ENCODE measurements at regions not wholly inside any gene's neighbourhood (a gene's known extent, or its start where the extent isn't known, plus 50 kb on each side); places are given as distances from the start of the nearest gene placed in this dataset.

DNA sequence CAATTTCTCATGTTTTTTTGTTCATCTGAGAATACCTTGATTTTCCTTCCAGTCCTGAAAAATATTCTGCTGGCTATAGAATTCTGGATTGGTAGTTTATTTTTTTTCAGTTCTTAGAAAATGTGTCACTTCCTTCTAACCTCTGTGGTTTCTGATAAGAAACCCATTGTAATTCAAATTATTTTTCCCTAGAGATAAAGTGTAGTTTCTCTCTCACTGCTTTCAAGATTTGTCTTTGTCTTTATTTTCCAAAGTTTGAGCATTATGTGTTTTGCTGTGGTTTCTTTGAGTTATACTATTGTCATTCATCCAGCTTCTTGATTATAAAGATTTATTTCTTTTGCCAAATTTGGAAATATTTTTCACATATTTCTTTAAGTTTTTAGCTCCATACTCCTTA, 324.0 kb upstream of the SPRY2 start:
- no peak for DNase-seq

DNA sequence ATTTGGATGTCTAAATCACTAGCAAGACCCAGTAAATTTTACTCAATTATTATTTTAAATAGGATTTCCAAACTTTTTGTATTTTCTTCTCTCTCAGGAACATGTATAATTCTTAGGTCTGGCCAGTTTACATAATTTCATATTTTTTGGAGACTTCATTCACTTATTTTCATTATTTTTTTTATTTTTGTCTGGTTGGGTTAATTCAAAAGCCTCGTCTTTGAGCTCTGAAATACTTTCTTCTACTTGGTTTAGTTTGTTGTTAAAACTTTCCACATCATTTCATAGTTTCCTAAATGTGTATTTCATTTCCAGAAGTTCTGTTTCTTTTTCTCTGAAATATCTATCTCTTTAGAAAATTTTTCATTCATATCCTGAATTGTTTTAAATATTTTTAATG, 322.9 kb upstream of the SPRY2 start:
- no peak for DNase-seq

More for the DNA sequence above, 324.0 kb upstream of the SPRY2 start:
- intact Hi-C loops (cut with DNase I): no loop called here

DNA sequence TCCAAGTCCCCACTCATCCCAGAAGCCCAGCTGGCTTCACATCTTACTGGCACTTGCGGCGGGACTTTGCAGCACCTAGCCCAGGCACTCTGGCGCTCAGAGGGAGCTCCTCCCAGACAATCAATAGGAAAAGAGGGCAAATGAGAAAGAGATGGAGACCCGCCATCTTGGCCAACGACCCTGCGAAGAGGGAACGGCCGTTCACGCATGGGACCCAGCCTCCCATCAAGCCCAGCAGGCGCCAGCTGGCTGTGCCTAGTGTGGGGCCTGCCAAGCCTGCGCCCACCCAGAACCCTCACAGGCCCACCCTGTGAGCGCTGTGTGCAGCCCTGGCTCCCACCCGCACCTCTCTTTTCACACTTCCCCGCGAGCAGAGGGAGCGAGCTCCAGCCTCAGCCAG, 317.8 kb upstream of the SPRY2 start:
- intact Hi-C loops (cut with DNase I): no loop called here
- no peak for DNase-seq

More for the DNA sequence above, 322.9 kb upstream of the SPRY2 start:
- intact Hi-C loops (cut with DNase I): no loop called here

DNA sequence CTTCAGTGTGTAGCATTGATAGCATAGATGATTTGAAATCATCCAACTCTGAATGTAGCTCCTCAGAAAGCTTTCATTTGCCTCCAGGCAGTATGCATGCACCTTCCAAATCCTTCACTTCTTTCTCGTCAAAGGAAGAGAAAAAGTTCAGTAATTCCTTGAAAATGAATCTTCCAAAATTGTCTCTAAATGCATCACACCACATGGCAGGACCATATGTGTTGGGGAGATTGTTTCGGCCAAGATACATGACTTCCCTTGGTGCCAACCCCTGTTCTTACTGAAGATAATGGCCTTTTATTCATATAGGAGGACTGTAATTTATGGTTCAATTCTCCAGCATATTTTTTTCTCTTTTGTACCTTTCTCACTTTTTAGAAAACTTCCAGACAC, 315.6 kb upstream of the SPRY2 start:
- DNase-seq: no peak
- intact Hi-C loops (cut with DNase I): no loop called here

DNA sequence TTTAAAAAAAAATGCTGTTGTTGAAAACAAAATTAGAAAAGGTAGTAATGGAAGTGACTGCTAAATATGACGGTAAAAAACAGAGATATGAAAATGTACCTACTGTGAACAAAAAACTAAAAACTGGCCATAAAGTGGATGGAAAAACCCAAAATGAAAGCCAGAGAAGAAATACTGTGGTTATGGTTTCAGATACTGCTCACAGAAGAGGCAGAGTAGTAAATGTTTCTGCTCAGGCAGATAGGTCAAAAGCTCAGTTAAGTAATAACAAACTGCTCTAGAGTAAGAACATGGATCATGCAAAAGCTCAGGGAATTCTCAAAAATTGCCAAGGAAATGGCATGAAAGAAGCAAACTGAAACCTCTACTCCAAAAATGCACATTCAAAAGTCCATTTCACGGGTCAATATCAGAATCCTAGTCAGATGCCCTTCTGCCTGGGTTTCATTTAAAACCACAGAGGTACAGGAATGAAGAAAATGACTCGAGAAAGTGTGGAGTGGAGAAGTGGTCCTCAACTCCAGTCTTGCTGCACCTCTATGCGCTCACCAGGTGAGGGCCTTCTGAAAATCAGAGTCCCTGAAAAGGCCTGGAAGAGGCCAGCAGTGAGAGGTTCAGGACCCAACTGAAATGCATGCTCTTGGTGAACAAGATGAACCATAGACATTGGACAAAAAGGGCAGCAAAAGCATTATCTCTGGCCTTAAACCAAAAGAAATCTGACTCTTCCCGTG, 315.0 kb upstream of the SPRY2 start:
- no peak for DNase-seq
- intact Hi-C loops (cut with DNase I): no loop called here

DNA sequence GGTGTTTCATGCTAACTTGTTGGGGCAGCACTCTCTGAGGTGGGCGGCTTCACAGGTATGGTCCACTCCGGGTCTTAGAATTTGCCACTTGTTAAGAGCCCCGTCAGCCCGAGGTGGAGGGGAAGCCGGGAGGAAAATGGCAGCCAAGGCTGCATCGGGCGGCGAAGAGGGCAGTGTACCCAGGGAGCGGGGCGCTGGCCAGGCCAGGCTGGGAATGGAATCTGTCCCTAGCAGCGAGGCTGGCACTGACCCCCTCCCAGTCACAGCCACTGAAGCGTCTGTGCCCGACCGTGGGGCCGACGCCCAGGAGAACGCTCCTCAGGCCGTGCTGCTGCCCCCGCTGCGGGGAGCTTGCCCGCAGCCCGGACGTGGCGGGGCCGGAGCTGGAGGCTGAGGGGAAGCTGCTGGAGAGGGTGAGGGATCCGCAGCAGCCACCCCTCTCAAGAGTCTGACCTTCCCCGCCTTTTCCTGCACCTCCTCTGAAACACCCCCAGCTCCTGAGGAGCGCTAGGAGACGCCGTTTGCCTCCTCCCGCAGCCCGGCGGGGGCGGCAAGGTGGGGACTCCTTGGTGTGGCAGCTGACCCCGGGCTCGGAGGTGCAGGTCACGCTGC, 313.8 kb upstream of the SPRY2 start:
- intact Hi-C loops (cut with DNase I): no loop called here

DNA sequence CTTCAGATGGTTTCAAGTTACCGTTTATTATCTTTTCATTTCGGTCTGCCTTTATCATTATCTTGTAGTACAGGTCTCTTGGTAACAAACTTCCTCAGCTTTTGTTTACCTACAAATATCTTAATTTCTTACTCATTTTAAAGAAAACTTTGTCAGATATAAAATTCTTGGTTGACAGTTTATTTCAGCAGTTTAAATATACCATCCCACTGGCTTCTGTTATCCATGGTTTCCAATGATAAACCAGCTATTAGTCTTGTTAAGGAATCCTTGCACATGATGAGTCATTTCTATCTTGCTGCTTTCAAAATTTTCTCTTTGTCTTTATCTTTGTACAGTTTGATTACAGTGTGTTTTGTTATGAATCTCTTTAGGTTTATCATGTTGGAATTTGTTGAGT, 308.3 kb upstream of the SPRY2 start:
- intact Hi-C loops (cut with DNase I): no loop called here
- no peak for DNase-seq

More for the DNA sequence above, 313.8 kb upstream of the SPRY2 start:
- peak in 2 of 10 donors; percentile 72 to 77 for DNase-seq

DNA sequence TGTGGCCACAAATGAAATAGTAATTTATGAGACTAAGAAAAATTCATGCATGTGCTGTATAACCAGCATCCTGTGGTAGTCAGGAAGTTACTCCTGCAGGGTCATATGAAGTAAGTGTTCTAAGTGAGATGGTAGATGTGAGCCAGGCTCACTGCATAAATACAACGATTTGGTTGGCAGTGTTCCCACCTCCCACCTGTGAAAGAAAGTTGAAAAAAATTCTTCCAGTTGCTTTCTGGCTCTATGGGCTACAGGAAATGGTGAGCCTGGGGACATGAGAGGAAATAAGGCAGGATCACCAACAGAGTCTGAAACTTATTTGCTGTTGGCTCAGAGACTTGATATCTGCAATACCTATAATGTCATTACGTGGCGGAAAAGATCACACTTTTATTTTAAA, 301.7 kb upstream of the SPRY2 start:
- DNase-seq: no peak
- intact Hi-C loops (cut with DNase I): no loop called here

DNA sequence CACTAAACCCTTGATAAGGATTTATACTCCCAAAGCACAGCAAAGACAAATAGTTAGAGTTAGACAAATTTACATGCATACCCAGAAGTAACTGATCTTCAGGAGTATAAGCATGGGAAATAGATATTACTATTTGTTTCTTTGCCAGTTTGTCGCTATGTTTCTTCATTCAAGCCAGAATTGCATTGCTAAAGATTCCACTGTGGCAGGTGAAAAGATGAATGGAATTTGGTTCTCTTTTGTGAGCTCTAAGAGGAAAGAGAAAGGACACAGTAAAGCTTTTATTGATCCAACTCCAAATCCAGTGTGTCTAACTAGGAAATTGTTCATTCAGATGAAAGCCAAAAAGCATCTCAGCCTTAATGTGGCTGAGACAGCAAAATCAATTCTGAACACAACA, 292.3 kb upstream of the SPRY2 start:
- DNase-seq: no peak
- intact Hi-C loops (cut with DNase I): no loop called here

DNA sequence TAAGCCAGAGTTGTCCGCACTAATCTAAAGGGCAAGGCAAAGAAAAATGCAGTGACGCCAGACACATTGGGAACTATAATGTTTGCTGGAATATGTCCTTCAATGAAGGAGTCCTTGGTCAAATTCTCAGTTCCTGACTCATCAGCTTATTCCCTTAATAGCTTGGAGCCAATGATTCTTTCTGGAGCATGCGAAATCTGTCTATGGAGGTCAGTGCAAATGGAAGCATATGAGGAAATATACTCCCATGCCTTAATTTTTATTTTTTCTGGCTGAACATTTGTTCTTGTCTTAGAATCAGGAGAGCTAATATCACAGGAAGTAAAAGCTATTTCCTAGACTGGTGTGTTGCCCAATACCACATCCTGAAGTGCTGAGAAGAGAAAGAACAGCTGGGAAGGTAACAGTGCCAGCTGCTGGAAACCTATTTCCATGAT, 289.8 kb upstream of the SPRY2 start:
- no peak for DNase-seq
- intact Hi-C loops (cut with DNase I): no loop called here

DNA sequence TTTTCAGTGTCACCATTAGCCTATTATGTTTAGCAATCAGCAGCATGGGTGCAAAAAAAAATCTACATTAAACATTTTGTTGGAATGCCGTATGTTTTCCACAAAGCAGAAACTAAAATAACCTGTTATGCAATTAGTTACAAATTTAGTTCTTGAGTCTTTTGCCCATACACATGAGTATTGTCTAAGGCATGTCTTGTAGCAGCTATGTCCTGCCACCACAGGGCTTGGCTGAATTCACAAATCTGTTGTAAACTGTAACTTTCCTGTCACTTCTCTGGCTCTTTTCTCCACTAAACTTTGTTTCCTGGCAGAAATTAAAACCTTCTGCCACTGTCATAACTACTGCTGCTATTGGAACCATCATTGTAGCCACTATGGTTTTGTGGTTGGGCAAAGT, 277.9 kb upstream of the SPRY2 start:
- intact Hi-C loops (cut with DNase I): no loop called here
- peak in 2 of 10 donors; percentile 24 to 54 for DNase-seq

DNA sequence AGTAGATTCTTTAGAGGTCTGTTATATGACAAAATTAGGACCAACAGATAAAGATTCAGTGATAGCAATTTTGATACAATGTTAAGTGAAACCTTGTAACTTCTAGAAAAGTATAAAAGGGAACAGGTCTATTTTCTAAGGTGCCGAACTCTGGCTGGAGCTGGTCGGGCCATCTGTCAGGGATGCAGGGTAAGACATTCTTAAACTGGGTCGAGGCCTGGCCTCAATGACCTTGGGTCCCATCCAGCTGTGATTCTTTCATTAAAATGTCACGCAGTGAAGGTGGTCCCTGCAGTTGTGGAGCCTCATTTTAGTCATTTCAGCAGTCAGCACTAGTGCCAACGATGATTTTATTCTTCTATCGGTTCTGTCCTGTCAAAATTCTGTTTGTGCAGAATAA, 271.9 kb upstream of the SPRY2 start:
- intact Hi-C loops (cut with DNase I): no loop called here
- DNase-seq: peak in 1 of 10 donors; percentile 52

DNA sequence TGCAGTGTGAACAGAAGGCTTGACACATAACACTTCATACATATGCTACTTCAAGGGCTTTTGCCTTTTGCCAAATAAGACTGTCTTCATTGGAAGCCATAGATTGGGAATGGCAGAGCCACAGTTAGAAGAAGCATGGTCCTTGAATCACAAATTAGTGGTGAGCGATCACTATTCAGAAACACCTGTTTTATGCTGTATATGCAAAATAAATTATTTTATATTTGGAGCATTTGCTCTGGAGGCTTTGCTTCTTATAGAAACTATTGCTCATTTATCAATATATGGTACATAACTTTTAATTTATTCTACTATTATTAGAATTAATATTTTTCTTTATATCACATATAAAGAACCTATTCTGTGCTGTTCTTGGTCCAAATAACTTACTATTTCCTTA, 270.4 kb upstream of the SPRY2 start:
- intact Hi-C loops (cut with DNase I): no loop called here
- no peak for DNase-seq

DNA sequence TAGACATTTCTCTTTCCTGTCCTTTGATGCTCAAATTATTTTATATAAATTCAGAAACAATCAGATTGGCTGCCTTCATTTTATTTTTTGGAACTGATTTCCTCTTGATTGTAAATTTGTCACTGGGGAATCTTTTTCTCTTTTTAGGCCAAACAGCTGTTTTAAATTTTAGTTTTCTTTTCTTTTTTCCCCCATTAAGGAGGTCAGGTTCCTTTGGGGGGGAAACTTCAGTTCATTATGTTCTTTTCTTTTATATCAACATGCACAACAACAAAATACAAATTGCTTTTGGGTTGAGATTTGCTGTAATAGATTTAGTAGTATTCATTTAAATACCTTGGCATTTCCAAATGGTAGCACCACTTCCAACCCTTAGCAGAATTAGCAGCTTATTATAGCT, 264.8 kb upstream of the SPRY2 start:
- DNase-seq: no peak

DNA sequence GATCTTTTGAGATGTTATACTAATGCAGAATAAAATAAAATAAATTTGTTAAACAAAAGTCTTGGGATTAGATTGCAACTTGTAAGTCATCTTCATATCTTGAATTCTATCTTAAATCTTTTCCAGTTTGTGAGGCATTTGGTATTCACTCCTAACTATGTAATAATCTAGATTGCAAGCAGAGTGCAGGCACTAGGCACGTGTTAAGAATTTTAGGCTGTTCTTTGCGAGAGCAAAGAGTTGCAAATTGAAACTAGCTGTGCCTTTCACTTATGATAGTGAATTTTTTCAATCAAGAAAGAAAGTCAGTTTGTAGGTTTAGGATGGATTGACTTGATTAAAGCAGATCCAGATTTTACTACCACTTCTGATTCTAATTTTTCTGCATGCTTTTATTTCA, 264.1 kb upstream of the SPRY2 start:
- no peak for DNase-seq
- intact Hi-C loops (cut with DNase I): no loop called here

More for the DNA sequence above, 264.8 kb upstream of the SPRY2 start:
- intact Hi-C loops (cut with DNase I): no loop called here

DNA sequence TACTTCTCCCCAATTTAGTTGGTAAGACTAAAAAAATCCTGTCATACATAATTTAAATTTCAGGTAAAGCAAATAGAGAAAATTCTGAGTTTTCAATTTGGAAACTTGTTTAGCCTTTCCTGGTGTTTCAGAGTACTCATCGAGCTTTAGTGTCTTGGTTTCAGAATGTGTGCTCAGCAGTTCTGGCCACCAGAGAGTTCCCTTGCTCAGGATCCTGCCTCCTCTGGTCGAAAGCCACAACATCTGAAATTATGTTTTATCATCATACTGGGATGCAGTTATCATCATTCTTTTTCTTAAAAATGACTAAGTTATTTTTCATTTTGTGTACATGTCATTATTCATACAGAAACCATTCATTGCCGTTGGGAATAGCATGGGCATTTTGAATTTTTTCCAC, 263.2 kb upstream of the SPRY2 start:
- intact Hi-C loops (cut with DNase I): no loop called here
- no peak for DNase-seq

DNA sequence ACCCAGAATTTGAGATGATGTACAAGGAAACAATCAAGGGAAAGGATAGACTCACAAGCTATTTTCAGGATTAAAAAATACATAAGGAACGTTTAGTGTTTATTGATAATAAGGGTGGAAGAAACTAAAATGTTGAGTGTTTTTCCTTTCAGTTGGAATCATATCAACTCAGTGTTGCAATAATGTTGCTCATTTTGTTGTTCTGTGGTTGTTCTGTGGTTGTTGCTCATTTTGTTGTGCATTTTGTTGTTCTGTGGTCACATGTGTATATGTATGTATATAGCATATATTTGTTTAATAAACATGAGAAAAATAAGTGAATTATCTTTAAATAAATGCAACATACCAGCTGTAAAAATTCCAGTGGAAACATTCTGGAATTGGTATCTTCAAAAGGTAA, 262.4 kb upstream of the SPRY2 start:
- intact Hi-C loops (cut with DNase I): no loop called here

DNA sequence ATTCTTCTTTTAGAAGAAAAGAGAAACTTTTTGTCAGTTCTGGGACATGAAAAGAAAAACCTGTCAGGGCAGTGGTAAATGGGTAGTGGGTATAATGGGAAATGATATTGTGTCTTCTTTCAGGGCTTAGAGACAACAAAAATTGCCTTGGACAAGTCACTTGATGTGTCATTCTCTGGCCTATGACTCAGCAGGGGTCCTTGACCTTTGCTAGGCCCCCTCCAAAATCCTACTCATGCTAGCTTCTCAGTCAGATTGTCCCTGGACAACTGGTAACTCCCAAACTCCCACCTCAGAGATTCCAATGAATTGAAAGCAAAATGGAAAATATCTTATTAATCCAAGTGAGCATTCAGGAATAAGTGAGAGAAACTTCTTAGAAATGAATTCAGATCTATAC, 258.8 kb upstream of the SPRY2 start:
- intact Hi-C loops (cut with DNase I): no loop called here
- DNase-seq: no peak

More for the DNA sequence above, 262.4 kb upstream of the SPRY2 start:
- no peak for DNase-seq

DNA sequence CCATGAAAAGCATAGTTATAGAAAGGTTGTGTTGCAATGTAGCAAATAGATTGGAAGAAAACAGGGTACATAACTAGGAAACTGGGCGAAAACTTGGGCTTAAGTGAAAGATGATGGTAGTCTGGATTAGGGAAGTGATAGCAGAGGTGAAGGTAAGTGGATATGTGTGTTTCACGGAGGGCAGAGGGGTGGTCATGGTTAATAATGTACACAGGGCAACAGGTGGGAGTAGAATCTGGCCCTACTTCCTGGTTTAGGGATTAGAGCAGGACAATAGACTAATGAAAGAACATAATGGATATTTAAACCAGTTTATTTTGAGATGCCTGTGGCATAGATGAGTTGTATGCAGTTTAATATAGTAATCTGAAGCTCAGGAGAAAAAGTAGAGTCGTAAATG, 257.3 kb upstream of the SPRY2 start:
- intact Hi-C loops (cut with DNase I): no loop called here
- DNase-seq: no peak

DNA sequence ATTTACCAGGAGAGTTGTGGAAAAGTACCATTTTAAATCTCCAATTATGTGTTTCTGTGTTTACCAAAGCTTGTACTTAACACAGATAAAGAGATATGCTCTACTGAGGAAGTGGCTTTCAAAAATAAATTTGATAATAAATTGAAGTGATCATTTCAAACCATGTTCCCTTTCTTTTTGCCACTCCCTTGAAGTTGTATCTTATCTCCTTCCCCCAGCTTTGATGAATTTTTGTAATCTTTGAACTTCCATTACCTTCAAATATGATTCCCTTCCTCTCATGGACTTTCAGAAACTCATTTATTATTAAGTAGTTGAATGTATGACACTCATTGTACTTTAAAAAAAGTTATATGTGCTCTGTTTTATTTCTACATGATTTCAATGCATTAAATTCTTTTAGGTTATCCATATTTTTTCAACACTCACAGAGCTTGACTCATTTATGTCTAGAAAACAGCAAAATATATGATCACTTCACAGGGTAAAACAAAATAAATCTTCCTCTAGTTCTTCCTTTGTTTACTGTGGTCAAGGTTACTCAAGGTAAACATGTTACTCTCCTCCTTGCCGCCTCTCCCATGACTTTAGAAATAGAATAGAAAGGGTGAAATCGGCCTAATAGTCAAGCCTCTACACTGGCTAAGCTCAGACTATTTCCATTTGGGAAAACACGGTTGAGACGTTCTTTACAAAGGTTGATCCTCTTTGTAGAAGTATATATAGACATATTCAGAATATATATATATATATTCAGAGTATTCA, 251.2 kb upstream of the SPRY2 start:
- no peak for DNase-seq
- intact Hi-C loops (cut with DNase I): no loop called here

DNA sequence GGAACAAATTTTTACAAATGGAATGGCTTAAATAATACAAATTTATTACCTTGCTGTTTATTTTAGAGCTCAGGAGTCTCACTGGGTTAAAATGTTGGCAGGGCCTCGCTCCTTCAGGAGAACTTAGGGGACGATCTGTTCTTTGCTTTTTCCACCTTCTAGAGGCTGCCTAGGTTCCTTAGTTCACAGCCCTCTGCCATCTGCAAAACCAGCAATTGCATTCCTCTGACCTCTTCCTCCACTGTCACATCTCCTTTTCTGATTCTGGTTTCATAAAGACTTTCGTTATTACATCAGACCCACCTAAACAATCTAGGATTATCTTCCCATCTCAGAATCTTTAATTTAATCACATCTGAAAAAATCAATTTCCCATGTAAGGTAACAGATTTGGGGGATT, 249.6 kb upstream of the SPRY2 start:
- intact Hi-C loops (cut with DNase I): no loop called here
- no peak for DNase-seq

DNA sequence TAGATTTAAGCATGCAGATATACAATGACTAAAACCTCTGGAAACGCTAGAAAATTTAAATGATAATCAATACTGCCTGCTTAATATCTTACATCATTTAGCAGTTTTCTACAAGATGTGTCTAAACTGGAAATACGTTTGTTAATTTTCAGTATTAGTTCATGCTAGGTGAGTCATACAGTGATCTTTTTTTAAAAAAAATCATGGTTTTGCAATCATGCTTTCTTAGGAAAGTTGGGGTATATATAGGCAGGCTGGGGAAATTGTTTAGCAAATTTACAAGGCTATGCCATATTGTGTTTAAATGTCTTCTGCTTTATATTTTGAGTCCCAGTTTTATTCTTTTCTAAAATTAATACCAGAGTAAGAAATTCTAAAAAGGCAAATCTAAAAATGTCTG, 245.4 kb upstream of the SPRY2 start:
- DNase-seq: no peak
- intact Hi-C loops (cut with DNase I): no loop called here

Measured in posterior cingulate gyrus (tissue), 11 donors.